ENCODE measurements at regions not wholly inside any gene's neighbourhood (a gene's known extent, or its start where the extent isn't known, plus 50 kb on each side); places are given as distances from the start of the nearest gene placed in this dataset.

GRCh38 chr21:38145104-38145503, 111.7 kb upstream of the KCNJ15 start:
- no peak for TF ChIP-seq CTCF (tag by site-specific recombination; IDR thresholded peaks at IDR 0.05)
- TF ChIP-seq ZNF324 (tag by site-specific recombination; IDR thresholded peaks at IDR 0.05) = no peak
- TF ChIP-seq ZNF639 (tag by site-specific recombination; IDR thresholded peaks at IDR 0.05) = no peak
- no peak for TF ChIP-seq YY1 (tag by site-specific recombination; IDR thresholded peaks at IDR 0.05)
- TF ChIP-seq ZNF549 (tag by site-specific recombination; IDR thresholded peaks at IDR 0.05) = no peak
- no peak for TF ChIP-seq GFI1B (tag by site-specific recombination; IDR thresholded peaks at IDR 0.05)
- TF ChIP-seq KLF16 (tag by site-specific recombination; IDR thresholded peaks at IDR 0.05) = no peak
- no peak for TF ChIP-seq TCF7L2 (IDR thresholded peaks at IDR 0.05; ENCODE audit: borderline replicate concordance, low read depth, low read length)
